ENCODE measurements at regions not wholly inside any gene's neighbourhood (a gene's known extent, or its start where the extent isn't known, plus 50 kb on each side); places are given as distances from the start of the nearest gene placed in this dataset.

- TF ChIP-seq CTCF (IDR thresholded peaks at IDR 0.05) (no peak), EZH2 (IDR thresholded peaks at IDR 0.05; ENCODE audit: borderline replicate concordance, insufficient read depth, low read depth, low read length, poor library complexity, severe bottlenecking) (no peak)
Measured at GRCh38 chr2:855177-855576, 95.5 kb upstream of the SNTG2 start.
